Calu3 (cell line): ENCODE measurements at regions not wholly inside any gene's neighbourhood (a gene's known extent, or its start where the extent isn't known, plus 50 kb on each side); places are given as distances from the start of the nearest gene placed in this dataset.
A peak's percentile ranks its signal among the peaks of the same experiment; 100 is the strongest.

ENCODE experiments used
- BruUV-seq: library from RNA; stranded (reverse); fragments of 400-500 nt; replicated peaks from 2 replicates; lab custom pipeline; 2021; lab: Mats Ljungman, UMichigan
- CTCF ChIA-PET: fragments of 300-600 bp; sonication (Branson Sonifier 250); formaldehyde crosslinking; loops from one replicate; lab custom pipeline; 2022; ENCODE audit warnings: antibody characterized with exemption; lab: Charles Lee
- DNase-seq: peaks from one replicate; pipeline ENCODE4 v3.0.0; 2022
- H3K27ac Mint-ChIP-seq: one replicate; pipeline ENCODE4 v1.8.0; 2022; ENCODE audit warnings: mixed read lengths; ENCODE audit not compliant: unreplicated experiment
- H3K27me3 Mint-ChIP-seq: one replicate; pipeline ENCODE4 v1.8.0; 2022; ENCODE audit warnings: mixed read lengths; ENCODE audit not compliant: unreplicated experiment
- H3K36me3 Mint-ChIP-seq: one replicate; pipeline ENCODE4 v1.8.0; 2022; ENCODE audit warnings: mild to moderate bottlenecking, moderate library complexity, mixed read lengths; ENCODE audit not compliant: insufficient read depth, unreplicated experiment
- H3K4me1 Mint-ChIP-seq: one replicate; pipeline ENCODE4 v1.8.0; 2022; ENCODE audit warnings: mild to moderate bottlenecking, low read depth, mixed read lengths; ENCODE audit not compliant: unreplicated experiment
- H3K4me3 Mint-ChIP-seq: one replicate; pipeline ENCODE4 v1.8.0; 2022; ENCODE audit warnings: mild to moderate bottlenecking, low read depth, moderate library complexity, mixed read lengths; ENCODE audit not compliant: unreplicated experiment
- H3K9me3 Mint-ChIP-seq: one replicate; pipeline ENCODE4 v1.8.0; 2022; ENCODE audit warnings: low read depth, mixed read lengths; ENCODE audit not compliant: unreplicated experiment
- intact Hi-C: fragments of 100-400 bp; cut with micrococcal nuclease; formaldehyde crosslinking; loops from one replicate; pipeline ENCODE4 v1.10.0; 2022; ENCODE audit not compliant: unreplicated experiment
- TF ChIP-seq, protein P1 (sequence below): fragments of 200-600 bp; IDR thresholded peaks from one replicate; pipeline ENCODE4 v1.8.0; 2022; ENCODE audit warnings: antibody characterized with exemption; ENCODE audit not compliant: unreplicated experiment

DNA sequence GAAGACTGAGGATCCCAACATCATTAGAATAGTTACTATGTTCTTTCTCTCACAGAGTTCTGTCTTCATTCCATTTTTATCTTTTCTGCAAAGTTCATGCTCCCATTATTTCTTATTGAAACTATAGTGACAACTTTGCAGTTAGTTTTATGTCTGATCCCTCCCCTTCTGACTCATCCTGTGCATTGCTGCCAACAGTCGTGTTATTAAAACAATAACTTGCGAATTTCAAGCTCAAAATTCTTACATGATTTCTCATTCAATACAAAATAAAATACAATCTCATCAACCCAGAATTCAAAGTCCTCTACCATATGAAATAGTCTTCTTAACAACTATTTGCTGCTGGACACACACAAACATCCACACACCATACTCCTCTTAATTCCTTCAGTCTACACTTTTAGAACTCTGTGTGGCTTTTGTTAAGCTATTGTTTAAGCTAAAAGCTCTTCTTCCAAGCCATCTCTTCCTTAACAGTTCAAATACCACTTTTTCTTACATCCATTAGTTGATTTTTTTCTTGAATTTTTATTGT is 261.4 kb upstream of the IRAK1BP1 start:
- CTCF ChIA-PET = interaction anchor here (0.6 to 0.9 kb wide), 3 partner anchors 49 to 383 kb away, joined by 3 read pairs; no protein-coding TSS in a partner anchor
- Mint-ChIP-seq H3K27me3 (no peaks in the 10 kb centered on the region), H3K4me1 (peaks cover 41% of the 10 kb centered on the region), H3K27ac (peak overlapping the region; percentile 27), H3K36me3 (no peaks in the 10 kb centered on the region), H3K9me3 (no peaks in the 10 kb centered on the region), H3K4me3 (no peak overlapping the region)
- no peak for DNase-seq
- no TSS peak for BruUV-seq
- intact Hi-C loops = no loop called here
- TF ChIP-seq, protein P1, sequence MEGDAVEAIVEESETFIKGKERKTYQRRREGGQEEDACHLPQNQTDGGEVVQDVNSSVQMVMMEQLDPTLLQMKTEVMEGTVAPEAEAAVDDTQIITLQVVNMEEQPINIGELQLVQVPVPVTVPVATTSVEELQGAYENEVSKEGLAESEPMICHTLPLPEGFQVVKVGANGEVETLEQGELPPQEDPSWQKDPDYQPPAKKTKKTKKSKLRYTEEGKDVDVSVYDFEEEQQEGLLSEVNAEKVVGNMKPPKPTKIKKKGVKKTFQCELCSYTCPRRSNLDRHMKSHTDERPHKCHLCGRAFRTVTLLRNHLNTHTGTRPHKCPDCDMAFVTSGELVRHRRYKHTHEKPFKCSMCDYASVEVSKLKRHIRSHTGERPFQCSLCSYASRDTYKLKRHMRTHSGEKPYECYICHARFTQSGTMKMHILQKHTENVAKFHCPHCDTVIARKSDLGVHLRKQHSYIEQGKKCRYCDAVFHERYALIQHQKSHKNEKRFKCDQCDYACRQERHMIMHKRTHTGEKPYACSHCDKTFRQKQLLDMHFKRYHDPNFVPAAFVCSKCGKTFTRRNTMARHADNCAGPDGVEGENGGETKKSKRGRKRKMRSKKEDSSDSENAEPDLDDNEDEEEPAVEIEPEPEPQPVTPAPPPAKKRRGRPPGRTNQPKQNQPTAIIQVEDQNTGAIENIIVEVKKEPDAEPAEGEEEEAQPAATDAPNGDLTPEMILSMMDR = no peak

GRCh38 chr6:78607189-78607588 is 260.2 kb upstream of the IRAK1BP1 start:
- Mint-ChIP-seq H3K4me3 (no peak overlapping the region), H3K36me3 (peaks cover 4% of the 10 kb centered on the region), H3K9me3 (no peaks in the 10 kb centered on the region), H3K27me3 (no peaks in the 10 kb centered on the region), H3K27ac (no peak overlapping the region), H3K4me1 (peaks cover 41% of the 10 kb centered on the region)
- intact Hi-C loops = no loop called here
- TF ChIP-seq, protein P1 = no peak
- DNase-seq = no peak
- CTCF ChIA-PET = no interaction called here
- no TSS peak for BruUV-seq

DNA sequence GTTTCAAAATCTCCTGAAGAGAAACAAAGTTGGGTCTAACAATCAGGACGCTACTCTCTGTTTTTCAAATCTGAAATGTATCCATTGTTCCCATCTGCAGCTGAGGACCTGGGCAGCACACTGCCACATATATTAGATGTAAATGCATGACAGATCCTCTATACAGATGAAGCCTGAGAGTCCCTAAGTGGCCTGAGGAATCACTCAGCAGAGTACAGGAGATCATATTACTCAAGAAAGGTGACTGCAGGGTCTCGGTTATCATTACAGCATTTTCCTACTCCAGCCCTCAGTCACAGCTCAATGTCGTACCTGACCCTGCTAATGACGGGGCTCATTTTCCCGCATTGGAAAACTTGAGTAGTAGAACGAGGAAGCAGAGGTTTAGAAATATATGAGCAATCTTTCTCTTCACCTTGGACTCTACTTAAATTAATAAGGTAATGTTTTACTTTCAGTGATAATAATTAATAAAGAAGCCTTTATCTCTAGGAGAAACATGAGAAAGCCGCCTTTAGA is 256.2 kb upstream of the IRAK1BP1 start:
- H3K4me1 Mint-ChIP-seq = peaks cover 49% of the 10 kb centered on the region
- DNase-seq = peak; percentile 67
- H3K27me3 Mint-ChIP-seq = no peaks in the 10 kb centered on the region
- peaks cover 4% of the 10 kb centered on the region for H3K36me3 Mint-ChIP-seq
- no TSS peak for BruUV-seq
- TF ChIP-seq, protein P1 = no peak
- intact Hi-C loops = loop anchor here (5.0 kb wide), 1 partner anchor 89 kb away; no protein-coding TSS in a partner anchor
- H3K27ac Mint-ChIP-seq = peak overlapping the region; percentile 82
- H3K4me3 Mint-ChIP-seq = peak overlapping the region; percentile 8
- peaks cover 6% of the 10 kb centered on the region for H3K9me3 Mint-ChIP-seq
- CTCF ChIA-PET = interaction anchor here (0.7 to 2.8 kb wide), 4 partner anchors 12 to 18 kb away, joined by 3 to 10 read pairs (median 3); no protein-coding TSS in a partner anchor

DNA sequence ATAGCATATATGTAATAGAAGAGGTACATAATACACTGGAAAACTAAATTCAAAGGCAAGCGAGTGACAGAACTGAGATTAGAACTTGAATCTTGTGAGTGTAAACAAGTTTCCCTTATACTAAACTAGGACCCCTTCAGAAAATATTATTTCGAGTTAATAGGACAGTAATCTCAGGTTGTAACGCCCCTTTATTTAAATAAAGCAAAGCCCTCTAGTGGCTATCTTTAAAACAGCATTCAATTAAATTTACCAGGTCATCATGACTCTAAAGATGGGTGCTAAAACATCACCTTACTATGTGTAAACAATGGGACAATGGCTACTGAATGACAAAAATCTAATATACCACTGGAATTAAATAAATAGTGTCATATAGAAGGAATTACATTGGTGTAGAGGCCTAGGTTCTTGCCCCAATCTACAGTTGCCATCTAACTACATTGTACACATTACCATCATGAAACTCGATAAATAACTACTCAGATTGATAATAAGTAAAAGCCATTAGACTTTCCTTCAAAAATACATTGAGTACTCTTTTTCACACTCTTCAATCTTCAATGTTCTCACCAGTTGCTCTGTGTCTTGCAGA is 255.4 kb upstream of the IRAK1BP1 start:
- Mint-ChIP-seq H3K4me1 (peaks cover 41% of the 10 kb centered on the region), H3K27me3 (no peaks in the 10 kb centered on the region), H3K27ac (peak overlapping the region; percentile 82), H3K4me3 (peak overlapping the region; percentile 8), H3K36me3 (peaks cover 4% of the 10 kb centered on the region), H3K9me3 (peaks cover 6% of the 10 kb centered on the region)
- no TSS peak for BruUV-seq
- TF ChIP-seq, protein P1 = peak; percentile 46
- CTCF ChIA-PET = interaction anchor here (0.7 to 2.8 kb wide), 3 partner anchors 13 to 17 kb away, joined by 3 to 10 read pairs (median 3); no protein-coding TSS in a partner anchor
- DNase-seq = no peak
- intact Hi-C loops = loop anchor here (5.0 kb wide), 1 partner anchor 90 kb away; no protein-coding TSS in a partner anchor
